ENCODE measurements at regions not wholly inside any gene's neighbourhood (a gene's known extent, or its start where the extent isn't known, plus 50 kb on each side); places are given as distances from the start of the nearest gene placed in this dataset.

- H3K27ac Mint-ChIP-seq: no peak overlapping the region
- 80% methylated on average over 1 of the region's 2 CpGs for WGBS (ENCODE audit: insufficient coverage)
- H3K9me3 Mint-ChIP-seq: no peaks in the 10 kb centered on the region
Measured at GRCh38 chr1:14478120-14478519, 120.4 kb upstream of the KAZN start.

DNA sequence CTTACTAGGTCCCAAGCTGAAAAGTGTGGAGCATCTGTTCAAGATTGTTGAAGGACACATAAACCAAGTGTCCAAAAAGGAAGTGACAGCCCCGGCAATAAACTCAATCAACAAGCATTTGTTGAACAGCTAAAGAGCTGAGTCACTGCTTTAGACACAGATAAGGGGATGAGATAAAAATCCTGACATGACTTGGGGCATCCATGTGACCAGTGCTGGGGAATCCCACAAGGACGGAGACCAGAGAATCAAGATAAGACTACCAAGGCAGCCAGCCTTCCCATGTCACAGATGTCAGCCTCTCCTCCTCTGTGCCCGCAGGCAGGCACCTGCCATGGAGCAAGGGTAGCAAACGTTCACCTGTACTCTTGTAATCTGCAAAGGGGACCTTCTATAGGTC is 118.6 kb upstream of the KAZN start:
- no peaks in the 10 kb centered on the region for H3K4me1 Mint-ChIP-seq
- intact Hi-C loops (cut with micrococcal nuclease): no loop called here
- WGBS (ENCODE audit: insufficient coverage): 62% methylated on average over 4 of the region's 4 CpGs

More at GRCh38 chr1:14478120-14478519, 120.4 kb upstream of the KAZN start:
- TF ChIP-seq, protein P1, sequence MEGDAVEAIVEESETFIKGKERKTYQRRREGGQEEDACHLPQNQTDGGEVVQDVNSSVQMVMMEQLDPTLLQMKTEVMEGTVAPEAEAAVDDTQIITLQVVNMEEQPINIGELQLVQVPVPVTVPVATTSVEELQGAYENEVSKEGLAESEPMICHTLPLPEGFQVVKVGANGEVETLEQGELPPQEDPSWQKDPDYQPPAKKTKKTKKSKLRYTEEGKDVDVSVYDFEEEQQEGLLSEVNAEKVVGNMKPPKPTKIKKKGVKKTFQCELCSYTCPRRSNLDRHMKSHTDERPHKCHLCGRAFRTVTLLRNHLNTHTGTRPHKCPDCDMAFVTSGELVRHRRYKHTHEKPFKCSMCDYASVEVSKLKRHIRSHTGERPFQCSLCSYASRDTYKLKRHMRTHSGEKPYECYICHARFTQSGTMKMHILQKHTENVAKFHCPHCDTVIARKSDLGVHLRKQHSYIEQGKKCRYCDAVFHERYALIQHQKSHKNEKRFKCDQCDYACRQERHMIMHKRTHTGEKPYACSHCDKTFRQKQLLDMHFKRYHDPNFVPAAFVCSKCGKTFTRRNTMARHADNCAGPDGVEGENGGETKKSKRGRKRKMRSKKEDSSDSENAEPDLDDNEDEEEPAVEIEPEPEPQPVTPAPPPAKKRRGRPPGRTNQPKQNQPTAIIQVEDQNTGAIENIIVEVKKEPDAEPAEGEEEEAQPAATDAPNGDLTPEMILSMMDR (IDR thresholded peaks at IDR 0.05): no peak
- Mint-ChIP-seq H3K27me3 (ENCODE audit: low read depth in 2 of 2) (peaks cover 8 to 16% of the 10 kb centered on the region in 2 donors), H3K36me3 (no peaks in the 10 kb centered on the region), H3K4me1 (no peaks in the 10 kb centered on the region), H3K4me3 (no peak overlapping the region)
- intact Hi-C loops (cut with micrococcal nuclease): no loop called here
- peaks cover 2% of the 10 kb centered on the region for H3K27me3 ChIP-seq (ENCODE audit: control insufficient read depth, insufficient read depth, low read length)
- no peak overlapping the region for H3K4me3 ChIP-seq (ENCODE audit: low read length)
- DNase-seq: no peak
- no peaks in the 10 kb centered on the region for H3K4me1 ChIP-seq (ENCODE audit: control insufficient read depth, insufficient read depth, low read length)
- no peaks in the 10 kb centered on the region for H3K36me3 ChIP-seq (ENCODE audit: control insufficient read depth, insufficient read depth, low read length)
- no peak overlapping the region for H3K27ac ChIP-seq (ENCODE audit: low read length)
- no peaks in the 10 kb centered on the region for H3K9me3 ChIP-seq (ENCODE audit: control insufficient read depth, insufficient read depth, low read length)
- no peak for ATAC-seq

DNA sequence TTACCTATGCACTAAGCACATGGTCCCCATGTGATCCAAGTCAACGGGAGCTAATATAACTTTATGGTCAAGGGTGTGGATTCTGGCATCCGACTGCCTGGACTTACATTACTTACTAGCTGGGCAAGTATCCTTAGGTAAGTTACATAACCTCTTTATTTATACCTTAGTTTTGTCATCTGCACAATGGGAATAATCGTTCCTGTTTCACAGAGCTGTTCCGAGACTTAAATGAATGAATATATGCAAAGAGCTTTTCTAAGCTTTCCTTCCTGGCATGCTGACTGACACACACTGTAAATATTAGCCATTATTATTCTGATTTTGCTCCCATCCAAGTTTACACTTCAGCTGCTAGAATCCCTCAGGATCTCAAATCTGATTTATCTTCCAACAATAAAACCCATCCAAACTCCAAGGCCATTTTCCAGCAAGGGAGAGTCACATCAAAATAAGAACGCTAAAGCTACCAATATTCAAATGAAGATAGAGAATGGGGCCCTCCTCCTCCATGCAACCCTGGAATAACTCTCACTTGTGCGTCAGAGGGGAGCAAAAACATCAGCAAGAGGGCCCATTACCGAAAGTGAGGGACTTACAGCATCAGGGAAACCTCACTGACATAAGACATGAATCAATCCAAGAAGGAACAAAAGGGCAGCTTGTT is 115.6 kb upstream of the KAZN start:
- Histone ChIP-seq H3K27ac (ENCODE audit: low read length) (no peak overlapping the region), H3K4me3 (ENCODE audit: low read length) (no peak overlapping the region), H3K4me1 (ENCODE audit: control insufficient read depth, insufficient read depth, low read length) (no peaks in the 10 kb centered on the region), H3K9me3 (ENCODE audit: control insufficient read depth, insufficient read depth, low read length) (no peaks in the 10 kb centered on the region), H3K36me3 (ENCODE audit: control insufficient read depth, insufficient read depth, low read length) (no peaks in the 10 kb centered on the region), H3K27me3 (ENCODE audit: control insufficient read depth, insufficient read depth, low read length) (peaks cover 2% of the 10 kb centered on the region)
- TF ChIP-seq, protein P1 (IDR thresholded peaks at IDR 0.05): no peak
- H3K9me3 Mint-ChIP-seq: no peaks in the 10 kb centered on the region
- DNase-seq (no peak), ATAC-seq (no peak)
- no peak overlapping the region for H3K4me3 Mint-ChIP-seq
- WGBS (ENCODE audit: insufficient coverage): 63% methylated on average over 7 of the region's 7 CpGs
- no peak overlapping the region for H3K27ac Mint-ChIP-seq
- no peaks in the 10 kb centered on the region for H3K36me3 Mint-ChIP-seq
- intact Hi-C loops (cut with micrococcal nuclease): no loop called here
- no peaks in the 10 kb centered on the region for H3K4me1 Mint-ChIP-seq
- peaks cover 12 to 14% of the 10 kb centered on the region in 2 donors for H3K27me3 Mint-ChIP-seq (ENCODE audit: low read depth in 2 of 2)

More for the DNA sequence above, 118.6 kb upstream of the KAZN start:
- H3K9me3 Mint-ChIP-seq: no peaks in the 10 kb centered on the region
- no peak overlapping the region for H3K4me3 ChIP-seq (ENCODE audit: low read length)
- ATAC-seq (no peak), DNase-seq (no peak)
- H3K27ac Mint-ChIP-seq: no peak overlapping the region
- no peaks in the 10 kb centered on the region for H3K9me3 ChIP-seq (ENCODE audit: control insufficient read depth, insufficient read depth, low read length)
- H3K4me3 Mint-ChIP-seq: no peak overlapping the region
- H3K27ac ChIP-seq (ENCODE audit: low read length): no peak overlapping the region
- H3K27me3 ChIP-seq (ENCODE audit: control insufficient read depth, insufficient read depth, low read length): peaks cover 2% of the 10 kb centered on the region
- H3K36me3 Mint-ChIP-seq: no peaks in the 10 kb centered on the region
- H3K4me1 ChIP-seq (ENCODE audit: control insufficient read depth, insufficient read depth, low read length): no peaks in the 10 kb centered on the region
- no peaks in the 10 kb centered on the region for H3K36me3 ChIP-seq (ENCODE audit: control insufficient read depth, insufficient read depth, low read length)
- TF ChIP-seq, protein P1 (IDR thresholded peaks at IDR 0.05): no peak
- peaks cover 9 to 14% of the 10 kb centered on the region in 2 donors for H3K27me3 Mint-ChIP-seq (ENCODE audit: low read depth in 2 of 2)

GRCh38 chr1:14485285-14485684 is 113.2 kb upstream of the KAZN start:
- Mint-ChIP-seq H3K27me3 (ENCODE audit: low read depth in 2 of 2) (peaks cover 12 to 14% of the 10 kb centered on the region in 2 donors), H3K9me3 (no peaks in the 10 kb centered on the region), H3K4me1 (no peaks in the 10 kb centered on the region), H3K36me3 (no peaks in the 10 kb centered on the region), H3K27ac (no peak overlapping the region), H3K4me3 (no peak overlapping the region)
- no peak for ATAC-seq
- TF ChIP-seq, protein P1 (IDR thresholded peaks at IDR 0.05): no peak
- Histone ChIP-seq H3K4me3 (ENCODE audit: low read length) (no peak overlapping the region), H3K36me3 (ENCODE audit: control insufficient read depth, insufficient read depth, low read length) (no peaks in the 10 kb centered on the region), H3K9me3 (ENCODE audit: control insufficient read depth, insufficient read depth, low read length) (no peaks in the 10 kb centered on the region), H3K4me1 (ENCODE audit: control insufficient read depth, insufficient read depth, low read length) (no peaks in the 10 kb centered on the region), H3K27ac (ENCODE audit: low read length) (no peak overlapping the region), H3K27me3 (ENCODE audit: control insufficient read depth, insufficient read depth, low read length) (no peaks in the 10 kb centered on the region)
- DNase-seq: no peak
- WGBS (ENCODE audit: insufficient coverage): 90% methylated on average over 5 of the region's 5 CpGs
- intact Hi-C loops (cut with micrococcal nuclease): no loop called here
